HG03175 (cell line): ENCODE measurements at regions not wholly inside any gene's neighbourhood (a gene's known extent, or its start where the extent isn't known, plus 50 kb on each side); places are given as distances from the start of the nearest gene placed in this dataset.

Experiments
- ATAC-seq: cut with Tn5 transposase; IDR thresholded peaks from one replicate; pipeline ENCODE4 v1.9.1; 2021; ENCODE audit warnings: mild to moderate bottlenecking, moderate library complexity; ENCODE audit not compliant: unreplicated experiment

DNA sequence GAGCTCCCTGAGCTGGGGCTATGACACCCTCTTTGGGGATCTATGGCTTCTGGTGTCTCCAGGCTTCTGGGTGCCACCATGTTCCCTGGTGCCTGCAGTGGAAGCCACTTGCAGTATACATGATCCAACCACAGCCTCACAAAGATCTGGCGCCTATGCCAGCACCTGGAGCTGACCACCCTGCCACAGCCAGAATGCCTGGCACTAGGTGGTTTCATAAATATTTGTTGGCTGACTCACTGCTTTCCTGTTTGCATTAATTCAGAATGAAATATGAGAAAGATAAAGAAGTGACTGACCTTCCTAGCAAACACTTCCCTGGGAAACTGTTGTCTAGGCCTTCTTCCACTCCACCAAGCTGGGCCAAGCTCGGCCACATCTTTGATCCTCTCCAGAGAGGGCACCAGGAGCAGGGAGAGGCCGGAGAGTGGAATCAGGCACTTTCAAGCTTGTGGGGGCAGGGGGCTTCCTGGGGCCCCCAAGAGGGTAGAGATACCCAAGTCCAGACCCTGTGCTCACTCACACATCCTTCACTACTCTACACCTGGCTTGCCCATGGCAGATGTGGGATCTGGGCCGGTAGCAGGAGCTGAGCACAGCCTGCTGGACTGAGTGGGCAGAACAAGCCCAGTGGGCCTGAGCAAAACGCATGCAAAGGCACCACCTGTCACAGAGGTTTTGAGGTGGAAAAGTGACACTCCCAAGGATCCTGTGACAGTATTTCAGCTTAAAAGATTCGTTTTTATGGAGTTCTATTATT, 565.7 kb downstream of the SLC4A3 start:
- ATAC-seq: no peak

DNA sequence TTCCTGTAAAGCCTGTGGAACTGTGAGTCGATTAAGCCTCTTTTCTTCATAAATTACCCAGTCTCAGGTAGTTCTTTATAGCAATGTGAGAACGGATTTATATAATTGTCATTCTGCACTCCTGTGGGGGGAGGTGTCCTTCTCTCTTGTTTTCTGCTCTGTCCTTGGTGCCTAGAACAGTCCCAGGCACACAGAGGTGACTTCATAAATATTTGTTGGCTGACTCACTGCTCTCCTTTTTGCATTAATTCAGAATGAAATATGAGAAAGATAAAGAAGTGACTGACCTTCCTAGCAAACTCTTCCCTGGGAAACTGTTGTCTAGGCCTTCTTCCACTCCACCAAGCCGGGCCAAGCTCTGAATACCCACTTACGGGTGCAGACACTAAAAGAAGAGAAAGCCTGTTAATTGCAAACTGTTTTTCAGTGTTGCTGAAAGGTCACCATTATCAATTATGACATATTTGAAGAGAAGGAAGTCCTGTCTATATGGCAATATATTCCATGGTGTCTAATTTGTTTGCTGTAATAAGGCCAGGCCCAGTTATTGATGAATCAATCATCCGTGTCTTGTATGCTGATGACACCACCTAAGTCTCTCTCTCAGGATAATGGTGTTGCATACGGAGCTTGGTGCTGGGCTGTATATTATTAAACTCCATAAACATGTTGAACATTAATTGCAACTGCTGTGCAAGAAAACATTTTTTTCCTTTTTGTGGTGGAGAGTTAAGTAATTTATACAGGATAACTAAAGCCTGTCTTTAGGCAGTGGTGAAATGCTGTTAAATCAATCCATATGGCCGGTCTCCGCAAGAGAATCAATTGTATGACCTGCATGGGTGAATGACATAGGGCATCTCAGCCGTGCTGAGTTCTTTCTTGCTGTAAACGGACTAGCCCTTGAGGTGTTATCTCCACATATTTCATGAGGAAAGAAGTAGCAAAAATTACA, 567.5 kb downstream of the SLC4A3 start:
- no peak for ATAC-seq

DNA sequence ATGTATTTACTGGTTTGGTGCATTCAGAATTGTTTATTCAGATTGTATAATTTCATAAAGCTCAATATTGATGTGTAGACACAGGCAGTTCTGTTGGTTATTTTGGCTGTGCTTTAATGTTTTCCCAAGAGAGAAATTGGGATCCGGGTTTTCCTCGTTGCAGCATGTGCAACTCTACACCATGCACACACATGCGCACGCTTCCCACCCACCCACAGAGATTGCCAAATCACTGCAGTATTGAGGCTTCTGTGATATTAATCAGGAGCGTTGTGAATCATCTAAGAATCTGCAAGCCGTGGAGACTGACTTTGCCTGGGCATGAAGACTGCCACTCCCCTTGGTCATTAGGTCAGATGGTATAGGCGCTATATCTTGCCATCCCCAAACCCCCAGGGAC, 571.5 kb downstream of the SLC4A3 start:
- no peak for ATAC-seq

DNA sequence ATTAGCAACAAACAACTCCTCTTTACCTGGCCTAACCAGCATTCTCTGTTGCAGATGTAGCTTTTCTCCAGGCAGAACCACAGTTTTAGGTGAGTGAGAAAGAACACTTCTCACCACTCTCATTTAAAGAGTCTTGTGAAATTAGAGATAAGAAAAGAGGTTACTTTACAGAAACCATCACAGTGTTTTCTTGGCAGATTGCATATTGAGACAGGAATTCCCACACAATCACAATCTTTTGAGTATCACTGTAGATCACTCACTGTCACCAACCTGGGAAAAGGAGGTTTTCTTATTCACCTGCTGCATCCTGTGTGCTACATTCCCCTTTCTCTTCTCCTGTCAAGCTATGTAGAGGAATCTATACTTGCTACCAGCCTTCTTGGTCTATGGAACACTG, 574.6 kb downstream of the SLC4A3 start:
- no peak for ATAC-seq

DNA sequence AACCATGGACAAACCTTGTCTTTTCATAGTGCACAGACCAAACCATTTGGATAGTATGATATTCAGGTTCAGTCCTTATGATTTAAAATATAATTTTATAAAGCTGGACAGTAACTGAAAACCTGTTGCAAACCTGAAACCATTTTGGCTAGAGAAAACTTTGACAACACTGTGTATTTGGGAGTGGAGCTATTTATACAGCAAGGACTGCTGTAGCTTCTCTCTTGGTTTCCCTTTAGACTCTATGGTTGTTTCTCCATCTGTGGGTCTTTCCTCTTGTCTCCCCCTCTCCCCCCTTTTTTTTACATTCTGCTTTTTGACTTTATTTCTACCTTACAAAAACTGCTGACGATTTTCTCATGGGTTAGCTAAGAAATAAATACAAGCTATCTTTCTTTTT, 581.7 kb downstream of the SLC4A3 start:
- ATAC-seq: no peak

DNA sequence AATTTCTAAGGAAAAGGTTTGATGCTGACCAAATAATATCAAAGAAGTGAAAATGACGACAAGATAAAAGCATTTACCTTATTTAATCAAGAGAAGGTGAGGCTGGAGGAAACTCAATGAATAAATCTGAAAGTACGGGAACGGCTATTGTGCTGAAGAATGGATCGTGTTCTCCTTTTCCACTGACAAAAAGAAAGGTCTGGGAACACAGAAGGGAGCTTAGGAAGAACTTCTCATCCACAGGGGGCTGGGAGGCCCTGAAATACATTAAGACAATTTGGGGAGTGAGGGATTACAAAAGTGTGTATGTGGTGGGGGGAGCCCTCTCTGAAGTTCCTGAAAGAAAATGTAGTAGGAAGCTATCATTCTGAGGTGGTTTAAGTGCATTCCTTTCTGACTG, 582.3 kb downstream of the SLC4A3 start:
- ATAC-seq: no peak

DNA sequence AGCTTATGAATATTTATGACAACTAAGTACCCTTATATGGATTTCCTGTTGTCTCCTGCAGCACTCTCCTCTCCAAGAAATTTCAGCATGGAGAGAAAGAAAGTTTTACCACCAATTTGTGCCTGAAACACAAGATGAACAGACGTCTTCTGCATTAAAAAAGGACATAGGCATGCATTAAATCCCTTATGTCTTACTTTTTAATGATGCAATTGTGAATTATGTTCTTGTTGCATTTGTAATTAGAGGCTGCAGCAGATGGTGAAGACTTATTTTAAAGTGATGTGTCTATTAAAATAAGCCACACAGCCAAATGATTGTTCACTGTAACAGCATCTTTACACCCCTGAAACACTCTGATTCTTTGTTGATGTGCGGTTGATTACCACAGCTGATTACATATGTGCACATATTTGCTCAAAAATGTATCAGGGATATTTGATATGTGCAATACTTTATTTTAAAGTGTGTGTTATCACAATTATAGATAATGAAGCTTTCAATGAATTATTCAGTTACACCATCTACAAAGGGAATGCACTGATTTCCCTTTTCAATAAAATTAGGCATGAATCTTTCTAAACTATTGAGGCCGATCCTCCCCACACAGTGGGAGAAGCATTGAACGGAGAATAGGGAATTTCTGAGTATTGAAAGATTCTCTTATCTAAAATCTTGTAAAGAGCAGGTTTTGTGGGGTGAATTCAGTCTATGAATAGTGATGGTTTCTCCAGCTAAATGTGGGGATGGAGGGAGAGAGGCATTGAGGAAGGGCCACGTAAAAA, 585.1 kb downstream of the SLC4A3 start:
- no peak for ATAC-seq

DNA sequence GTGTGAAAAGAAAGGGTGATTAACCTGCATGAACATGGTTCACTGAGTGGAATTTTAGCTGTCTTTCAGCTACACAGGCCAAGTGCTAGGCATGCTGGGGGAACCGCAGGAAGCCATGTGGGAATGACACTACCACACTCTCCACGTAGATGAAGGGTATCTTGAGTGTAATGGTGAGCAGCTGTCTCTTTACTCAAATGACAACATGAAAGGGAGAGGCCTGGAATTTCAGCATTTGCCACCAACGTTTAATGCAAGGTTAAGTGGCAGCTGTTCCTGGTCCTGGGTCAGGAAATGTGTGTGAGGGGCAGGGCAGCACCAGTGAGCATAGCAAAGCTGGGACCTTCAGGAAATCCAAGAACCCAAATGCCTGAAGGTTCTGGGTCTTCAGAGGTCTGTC, 588.4 kb downstream of the SLC4A3 start:
- no peak for ATAC-seq

DNA sequence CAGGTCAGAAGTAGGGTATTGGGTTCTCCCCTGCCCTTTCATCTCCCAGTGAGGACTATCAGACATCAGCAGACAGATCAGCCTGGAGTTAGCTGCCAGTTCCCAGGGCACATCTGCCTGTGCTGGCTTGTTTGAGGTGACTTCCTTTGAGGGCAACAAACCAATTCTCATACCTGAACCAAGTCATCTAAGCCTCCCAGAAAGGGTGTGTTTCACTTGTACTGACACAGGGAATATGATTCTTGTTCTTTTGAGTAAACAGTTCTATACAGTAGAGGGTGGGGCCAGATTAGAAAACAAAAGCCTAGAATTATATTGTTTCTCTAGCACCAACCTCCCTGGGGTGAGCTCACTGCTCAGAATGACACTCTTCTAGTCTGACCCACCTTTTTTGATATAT, 591.9 kb downstream of the SLC4A3 start:
- ATAC-seq: no peak

DNA sequence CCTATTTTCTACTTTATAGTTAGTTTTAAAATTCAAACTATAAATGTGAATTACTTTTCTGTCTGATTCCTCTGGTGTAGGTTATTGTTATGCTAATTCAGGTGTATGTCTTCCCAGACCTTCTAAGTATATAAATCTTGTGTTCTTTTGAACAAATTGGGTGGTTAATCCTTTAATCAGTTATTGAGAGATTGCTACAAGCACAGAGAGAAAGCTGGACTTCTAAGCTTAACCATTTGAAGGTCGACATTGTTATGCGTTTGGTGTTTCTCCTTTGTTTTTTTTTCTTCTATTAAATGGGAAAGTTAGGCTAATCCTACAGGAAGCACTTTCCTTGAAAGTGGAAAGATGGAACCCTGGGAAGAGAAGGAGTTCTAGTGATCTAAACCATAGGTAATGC, 592.6 kb downstream of the SLC4A3 start:
- no peak for ATAC-seq

DNA sequence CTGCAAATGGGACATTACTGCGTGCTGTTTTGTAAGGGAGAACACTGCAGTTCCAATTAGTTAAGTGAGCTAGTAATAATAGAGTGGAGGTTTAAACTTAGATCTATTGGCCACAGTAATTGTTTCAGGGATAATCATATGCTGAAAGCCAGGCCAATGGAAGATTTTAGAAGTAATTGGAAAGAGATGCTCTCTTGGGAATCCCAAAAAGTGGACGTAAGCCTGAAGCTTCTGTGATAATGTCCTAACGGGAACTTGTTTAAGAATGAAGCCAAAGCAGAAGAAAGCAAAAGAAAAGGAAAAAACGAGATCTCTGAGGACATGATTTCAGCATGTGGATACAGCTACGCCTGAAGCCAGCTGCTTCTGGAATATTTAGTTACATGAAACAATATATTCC, 594.6 kb downstream of the SLC4A3 start:
- ATAC-seq: no peak

DNA sequence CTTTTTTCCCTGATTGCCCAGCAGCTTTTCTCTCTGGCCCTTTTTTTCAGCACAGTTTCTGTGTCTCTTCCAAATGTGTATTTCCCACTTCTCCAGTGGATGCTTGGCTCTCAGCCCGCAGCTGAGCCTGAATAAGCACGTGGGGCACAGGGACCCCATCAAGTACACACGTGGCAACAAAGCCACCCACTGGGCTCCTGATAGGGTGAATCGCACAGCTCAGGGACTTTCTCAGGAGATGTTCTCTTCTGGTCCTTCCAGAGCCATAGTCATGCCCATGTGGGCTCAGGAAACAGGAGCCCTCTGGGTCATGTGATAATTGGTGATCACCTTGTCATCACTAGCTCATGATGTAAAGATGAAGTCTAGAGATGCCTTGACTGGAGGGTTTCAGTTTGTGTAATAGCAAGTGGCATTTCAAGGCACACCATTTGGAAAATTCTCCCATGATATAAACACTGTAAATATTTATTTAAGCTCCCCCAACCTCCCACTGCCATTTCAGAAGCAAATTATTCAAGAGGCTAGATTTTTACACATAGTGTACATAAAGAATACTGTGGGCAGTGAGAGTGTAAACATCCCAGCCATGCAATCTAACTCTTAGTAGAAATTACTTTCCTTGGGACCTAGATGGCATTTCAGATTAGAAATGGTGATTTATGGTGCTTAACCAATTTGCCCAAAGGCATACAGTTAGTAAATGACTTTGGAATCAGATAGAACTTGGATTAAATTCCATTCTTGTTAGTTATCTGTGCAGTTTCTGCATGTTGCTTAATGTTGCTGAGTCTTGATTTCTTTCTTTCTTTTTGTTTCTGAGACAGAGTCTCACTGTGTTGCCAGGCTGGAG, 597.5 kb downstream of the SLC4A3 start:
- ATAC-seq: no peak

DNA sequence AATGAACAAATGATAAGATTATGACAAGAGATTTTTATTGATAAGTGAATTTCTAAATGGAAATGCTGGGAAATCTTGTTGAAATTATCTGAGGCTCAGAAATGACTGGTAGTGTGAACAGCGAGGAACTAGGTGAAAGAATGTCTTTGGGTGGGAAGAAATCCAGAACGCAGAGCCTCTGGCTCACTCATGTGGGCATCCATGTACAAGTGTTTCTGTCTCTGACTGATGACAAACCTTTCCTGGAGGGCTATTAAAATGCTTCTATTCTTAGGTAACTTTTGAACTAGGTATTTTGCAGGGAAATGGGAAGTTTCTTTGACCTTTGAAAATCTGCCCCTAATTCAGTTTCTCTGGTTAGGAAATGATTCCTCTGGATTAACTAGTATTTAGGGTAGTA, 598.6 kb downstream of the SLC4A3 start:
- no peak for ATAC-seq

DNA sequence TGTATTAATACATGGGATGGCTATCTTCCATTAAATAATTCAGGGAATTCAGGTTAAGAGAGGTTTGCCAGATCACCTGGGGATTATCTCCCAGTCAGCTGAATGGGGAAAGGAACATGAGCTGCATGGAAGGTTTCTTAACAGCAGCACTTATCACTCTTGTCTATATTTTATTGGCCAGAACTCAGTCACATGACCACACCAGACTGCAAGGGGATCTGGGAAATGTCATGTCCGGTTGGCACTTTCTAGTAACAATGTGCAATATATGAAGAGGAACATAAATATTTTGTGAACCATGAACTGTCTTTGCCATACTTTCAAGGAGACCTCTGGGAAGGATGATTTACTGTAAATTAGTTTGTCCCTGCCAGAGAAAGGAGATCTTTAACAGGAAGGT, 599.1 kb downstream of the SLC4A3 start:
- no peak for ATAC-seq

DNA sequence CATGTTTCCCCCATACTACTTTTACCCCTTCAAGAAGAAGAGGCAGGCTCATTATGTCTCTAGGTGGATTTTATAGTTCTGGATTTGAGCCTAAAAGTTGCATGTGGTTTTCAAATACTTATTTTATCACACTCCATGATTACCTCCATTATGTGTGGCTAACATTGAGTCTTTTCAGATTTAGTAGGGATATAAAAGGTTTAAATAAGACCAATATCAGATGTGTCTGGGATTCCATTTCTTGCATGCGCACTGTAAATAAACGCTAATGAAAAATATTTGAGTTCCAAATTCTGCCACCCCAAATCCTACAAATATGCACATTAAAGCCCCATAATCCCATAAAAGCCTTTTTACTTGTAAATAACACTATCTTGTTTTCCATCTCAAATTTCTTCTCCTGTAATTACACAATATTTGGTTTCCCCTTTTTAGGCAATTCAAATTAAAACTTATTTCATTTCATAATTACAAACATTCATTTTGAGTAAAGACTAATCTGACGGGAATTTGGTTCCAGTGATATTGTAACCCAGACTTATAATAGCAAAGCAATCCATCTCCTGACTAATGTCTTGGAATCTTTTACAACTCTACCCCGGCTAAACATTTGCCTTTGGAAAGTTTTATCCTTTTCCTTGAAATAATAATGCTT, 600.0 kb downstream of the SLC4A3 start:
- no peak for ATAC-seq

DNA sequence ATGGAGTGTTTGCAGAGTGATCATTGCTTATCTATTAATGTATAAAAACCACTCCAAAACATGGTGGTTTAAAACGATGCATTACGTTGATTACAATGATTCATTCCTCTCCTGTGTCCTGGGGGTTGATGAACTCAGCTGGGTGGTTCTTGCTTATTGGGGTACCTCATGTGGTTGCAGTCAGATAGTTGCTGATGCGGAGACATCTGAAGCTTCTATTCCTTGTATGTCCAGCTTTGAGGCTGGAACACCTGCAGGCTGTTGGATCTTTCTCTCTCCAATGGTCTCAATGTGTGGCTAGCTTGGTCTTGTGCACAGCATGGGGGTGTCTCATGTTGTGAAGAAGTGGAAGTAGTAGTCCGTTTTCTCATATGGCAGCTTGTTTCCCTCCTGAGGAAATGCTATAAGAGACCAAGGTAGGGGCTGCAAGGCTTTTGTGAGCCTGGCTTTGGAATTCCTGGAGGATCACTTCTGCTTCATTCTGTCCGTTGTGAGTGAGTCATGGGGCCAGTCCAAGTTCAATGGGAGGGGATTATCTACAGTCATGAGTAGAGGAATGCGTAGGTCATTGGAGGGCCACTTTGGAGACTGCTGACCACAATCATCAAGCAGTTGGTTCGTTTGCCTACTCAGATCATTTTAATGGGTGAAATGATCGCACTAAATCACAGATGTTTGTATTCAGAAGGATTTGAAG, 601.0 kb downstream of the SLC4A3 start:
- ATAC-seq: no peak

DNA sequence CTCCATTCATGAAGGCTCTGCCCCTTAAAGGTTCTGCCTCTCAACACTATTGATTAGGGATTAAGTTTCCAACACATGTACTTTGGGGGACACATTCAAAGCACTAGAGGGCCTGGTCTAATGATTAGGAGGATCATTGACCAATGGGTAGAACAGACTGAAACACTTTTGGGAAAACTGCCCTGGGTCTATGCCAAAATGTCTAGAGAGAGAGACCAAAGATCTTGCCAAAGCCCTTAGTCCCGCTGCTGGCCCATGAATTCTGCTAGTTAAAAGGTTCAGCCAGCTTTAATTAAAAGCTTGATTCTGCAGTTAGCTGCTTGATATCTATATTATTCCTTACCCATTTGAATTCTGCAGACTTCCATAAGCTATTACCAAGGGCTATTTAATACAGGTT, 613.2 kb downstream of the SLC4A3 start:
- no peak for ATAC-seq

DNA sequence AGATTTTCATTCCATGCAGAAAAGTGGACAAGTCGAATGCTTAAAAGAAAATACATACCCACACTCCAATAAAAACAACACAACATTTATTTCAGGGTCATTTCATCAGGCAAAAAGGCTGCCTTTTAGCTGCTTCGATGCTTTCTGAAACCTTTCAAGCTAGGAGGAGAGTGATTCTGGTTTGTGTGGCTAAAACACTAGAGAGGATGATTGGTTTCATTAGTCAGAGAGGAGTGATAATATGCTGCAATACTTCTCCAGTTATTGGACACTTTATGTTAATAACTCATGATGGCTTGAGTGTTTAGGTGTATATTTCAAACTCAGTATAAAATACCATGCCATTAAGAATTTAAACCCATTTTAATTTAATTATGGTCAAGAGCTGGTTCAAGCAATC, 614.0 kb downstream of the SLC4A3 start:
- ATAC-seq: no peak

DNA sequence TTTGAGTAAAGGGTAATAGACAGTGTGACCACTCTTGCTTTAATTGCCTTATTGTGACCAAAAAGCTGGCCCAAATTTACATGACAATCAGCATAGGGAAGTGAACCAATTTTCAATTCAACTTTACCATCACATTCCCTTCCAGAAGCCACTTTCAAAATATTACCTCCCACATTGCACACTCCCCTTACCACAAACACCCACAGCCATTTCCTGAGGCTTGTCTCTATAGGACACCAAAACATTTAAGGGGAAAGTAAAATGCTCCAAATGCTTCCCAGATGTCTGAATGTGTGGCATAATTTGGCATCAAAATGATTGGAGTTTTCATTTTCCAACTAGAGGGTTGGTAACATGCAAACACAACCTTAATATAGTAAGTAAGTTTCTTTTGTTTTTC, 616.1 kb downstream of the SLC4A3 start:
- ATAC-seq: no peak
